Chondrocyte (in vitro differentiated cells): ENCODE measurements at regions not wholly inside any gene's neighbourhood (a gene's known extent, or its start where the extent isn't known, plus 50 kb on each side); places are given as distances from the start of the nearest gene placed in this dataset.

Source experiments
- DNase-seq: peaks from one replicate; pipeline ENCODE4 v3.0.0; 2021; ENCODE audit warnings: mixed read lengths, low spot score
- H3K27ac Mint-ChIP-seq: one replicate; pipeline ENCODE4 v1.8.0; 2021; ENCODE audit warnings: mild to moderate bottlenecking, moderate library complexity, mixed read lengths; ENCODE audit not compliant: unreplicated experiment
- H3K27me3 Mint-ChIP-seq: 2 replicates; pipeline ENCODE4 v1.8.0; 2021; ENCODE audit warnings: low read depth, mixed read lengths
- H3K36me3 Mint-ChIP-seq: 2 replicates; pipeline ENCODE4 v1.8.0; 2021; ENCODE audit warnings: low read depth, mixed read lengths
- H3K4me1 Mint-ChIP-seq: 2 replicates; pipeline ENCODE4 v1.8.0; 2021; ENCODE audit warnings: low read depth, mild to moderate bottlenecking, mixed read lengths
- H3K4me3 Mint-ChIP-seq: one replicate; pipeline ENCODE4 v1.8.0; 2021; ENCODE audit warnings: mild to moderate bottlenecking, moderate library complexity, mixed read lengths; ENCODE audit not compliant: unreplicated experiment
- H3K9me3 Mint-ChIP-seq: 2 replicates; pipeline ENCODE4 v1.8.0; 2021; ENCODE audit warnings: low read depth, mixed read lengths
- TF ChIP-seq, protein P1 (sequence below): fragments of 200-600 bp; sonication (generic); IDR thresholded peaks from 2 replicates; pipeline ENCODE4 v1.5.0; 2021; ENCODE audit warnings: antibody characterized with exemption, mild to moderate bottlenecking, moderate library complexity

DNA sequence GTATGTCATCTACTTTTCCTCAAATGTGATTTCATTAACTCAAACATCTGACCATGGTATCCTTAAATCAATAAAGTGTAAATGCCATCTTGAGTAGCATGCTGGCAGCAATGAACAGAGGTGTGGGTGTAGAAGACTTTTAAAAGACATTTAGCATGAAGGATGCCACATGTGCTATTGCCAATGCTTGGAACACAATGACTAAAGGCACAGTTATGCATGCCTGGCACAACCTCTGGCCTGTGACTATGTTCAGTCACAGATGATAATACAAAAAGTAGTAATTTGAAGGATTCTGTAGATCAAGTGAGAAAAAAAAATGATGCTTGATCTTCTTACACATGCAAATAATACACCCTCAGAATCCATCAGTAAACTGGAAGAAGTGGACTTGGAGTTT lies 938.9 kb upstream of the ADGRL4 start:
- Mint-ChIP-seq H3K9me3 (peaks cover 2% of the 10 kb centered on the region), H3K4me1 (no peaks in the 10 kb centered on the region), H3K27ac (no peak overlapping the region), H3K36me3 (no peaks in the 10 kb centered on the region), H3K27me3 (no peaks in the 10 kb centered on the region), H3K4me3 (no peak overlapping the region)
- TF ChIP-seq, protein P1, sequence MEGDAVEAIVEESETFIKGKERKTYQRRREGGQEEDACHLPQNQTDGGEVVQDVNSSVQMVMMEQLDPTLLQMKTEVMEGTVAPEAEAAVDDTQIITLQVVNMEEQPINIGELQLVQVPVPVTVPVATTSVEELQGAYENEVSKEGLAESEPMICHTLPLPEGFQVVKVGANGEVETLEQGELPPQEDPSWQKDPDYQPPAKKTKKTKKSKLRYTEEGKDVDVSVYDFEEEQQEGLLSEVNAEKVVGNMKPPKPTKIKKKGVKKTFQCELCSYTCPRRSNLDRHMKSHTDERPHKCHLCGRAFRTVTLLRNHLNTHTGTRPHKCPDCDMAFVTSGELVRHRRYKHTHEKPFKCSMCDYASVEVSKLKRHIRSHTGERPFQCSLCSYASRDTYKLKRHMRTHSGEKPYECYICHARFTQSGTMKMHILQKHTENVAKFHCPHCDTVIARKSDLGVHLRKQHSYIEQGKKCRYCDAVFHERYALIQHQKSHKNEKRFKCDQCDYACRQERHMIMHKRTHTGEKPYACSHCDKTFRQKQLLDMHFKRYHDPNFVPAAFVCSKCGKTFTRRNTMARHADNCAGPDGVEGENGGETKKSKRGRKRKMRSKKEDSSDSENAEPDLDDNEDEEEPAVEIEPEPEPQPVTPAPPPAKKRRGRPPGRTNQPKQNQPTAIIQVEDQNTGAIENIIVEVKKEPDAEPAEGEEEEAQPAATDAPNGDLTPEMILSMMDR = no peak
- DNase-seq = no peak

DNA sequence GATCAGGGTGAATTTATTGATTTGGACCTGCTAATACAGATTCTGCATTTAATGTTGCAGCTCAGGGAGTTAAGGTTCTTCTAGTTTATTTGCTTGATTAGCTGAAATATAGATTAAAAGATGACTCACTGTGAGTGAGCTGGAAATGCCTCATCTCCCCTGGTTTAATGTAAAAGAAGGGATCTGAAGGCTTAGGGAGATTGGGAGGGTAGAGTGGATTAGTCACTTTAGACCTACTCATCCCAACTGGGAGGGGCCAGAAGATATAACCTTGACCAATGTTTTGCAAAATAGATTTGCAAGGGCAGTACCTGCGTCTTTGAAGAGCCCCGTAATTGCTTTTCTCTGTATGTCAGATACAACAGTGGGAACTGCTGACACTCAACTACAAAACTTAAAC lies 922.8 kb upstream of the ADGRL4 start:
- Mint-ChIP-seq H3K4me3 (no peak overlapping the region), H3K27ac (no peak overlapping the region), H3K4me1 (no peaks in the 10 kb centered on the region), H3K27me3 (no peaks in the 10 kb centered on the region), H3K9me3 (peaks cover 6% of the 10 kb centered on the region), H3K36me3 (no peaks in the 10 kb centered on the region)
- TF ChIP-seq, protein P1 = no peak
- DNase-seq = no peak

DNA sequence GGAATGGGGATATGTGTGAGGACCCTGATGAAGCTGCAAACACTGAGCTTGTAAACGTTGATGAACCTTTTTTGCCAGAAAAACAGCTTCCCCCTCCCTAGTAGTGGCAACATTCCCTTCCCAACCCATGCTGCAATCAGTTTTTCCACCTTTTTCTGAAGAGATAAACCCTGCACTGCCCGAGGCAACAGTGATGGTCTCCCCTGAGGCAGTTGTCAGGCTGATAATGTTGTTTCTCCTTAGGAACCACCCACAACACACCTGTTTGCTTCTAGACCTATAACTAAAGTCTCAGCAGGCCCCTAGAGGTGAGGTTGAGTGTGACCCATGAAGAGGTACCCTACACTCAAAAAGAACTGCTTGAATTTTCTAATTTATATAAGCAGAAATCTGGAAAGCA lies 922.4 kb upstream of the ADGRL4 start:
- no peak for DNase-seq
- Mint-ChIP-seq H3K27ac (no peak overlapping the region), H3K4me1 (no peaks in the 10 kb centered on the region), H3K36me3 (no peaks in the 10 kb centered on the region), H3K27me3 (no peaks in the 10 kb centered on the region), H3K9me3 (peaks cover 7% of the 10 kb centered on the region), H3K4me3 (no peak overlapping the region)
- TF ChIP-seq, protein P1 = no peak

DNA sequence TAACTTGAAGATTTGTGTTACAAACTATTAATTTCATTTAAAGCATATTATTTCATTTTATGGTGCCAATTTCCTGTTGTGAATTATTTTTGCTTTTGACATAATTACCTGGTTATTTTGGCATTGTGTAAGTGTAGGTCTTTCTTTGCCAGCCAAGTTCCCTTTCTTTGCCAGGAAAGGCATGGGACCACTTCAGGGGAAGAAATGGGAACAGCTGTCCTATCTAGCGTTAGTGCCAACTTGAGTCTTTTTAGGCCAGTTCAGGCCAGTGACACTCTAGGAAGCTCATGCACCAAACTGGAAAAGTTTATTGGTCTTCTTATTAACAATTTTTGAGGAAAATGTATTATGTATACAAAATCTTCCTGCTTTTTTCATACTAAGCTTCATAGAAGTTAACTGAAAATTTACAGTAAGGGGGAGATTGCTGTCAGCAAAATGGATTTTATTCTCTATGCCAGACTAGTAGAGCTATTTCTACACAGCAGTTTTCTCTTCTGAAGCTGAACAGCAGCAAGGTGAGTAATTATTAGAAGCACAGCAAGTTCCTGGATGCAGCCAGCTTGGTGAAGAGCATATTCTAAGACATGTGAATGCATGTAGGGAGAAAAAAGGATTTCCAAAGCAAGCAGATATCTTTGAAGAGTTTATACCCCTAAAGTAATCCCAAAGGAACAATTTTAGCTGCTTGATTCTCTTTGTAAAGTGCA lies 914.6 kb upstream of the ADGRL4 start:
- H3K4me3 Mint-ChIP-seq = no peak overlapping the region
- TF ChIP-seq, protein P1 = no peak

DNA sequence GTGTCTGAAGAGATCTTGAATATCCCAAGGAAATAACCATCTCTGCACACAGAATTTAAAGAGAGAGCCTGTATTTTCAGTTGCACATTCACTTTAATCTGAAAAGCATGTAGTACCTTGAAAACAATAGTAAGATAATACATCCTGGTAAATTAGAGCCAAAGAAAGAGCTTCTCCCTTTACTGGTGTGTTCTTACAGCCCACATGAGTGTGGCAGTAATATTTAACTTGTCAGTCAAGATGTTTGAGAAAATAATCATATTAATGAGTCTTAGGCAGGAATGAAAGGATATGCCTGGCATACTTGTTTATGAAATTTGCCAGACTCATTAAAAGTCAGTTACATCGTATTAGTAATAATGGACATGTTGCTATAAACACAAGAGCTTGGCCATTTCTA lies 908.4 kb upstream of the ADGRL4 start:
- Mint-ChIP-seq H3K4me1 (no peaks in the 10 kb centered on the region), H3K27ac (no peak overlapping the region)
- DNase-seq = no peak

More for the DNA sequence above, 914.6 kb upstream of the ADGRL4 start:
- Mint-ChIP-seq H3K27ac (no peak overlapping the region), H3K9me3 (peaks cover 20% of the 10 kb centered on the region), H3K27me3 (no peaks in the 10 kb centered on the region), H3K36me3 (no peaks in the 10 kb centered on the region), H3K4me1 (no peaks in the 10 kb centered on the region)
- no peak for DNase-seq

More for the DNA sequence above, 908.4 kb upstream of the ADGRL4 start:
- no peak overlapping the region for H3K4me3 Mint-ChIP-seq
- no peaks in the 10 kb centered on the region for H3K36me3 Mint-ChIP-seq
- H3K9me3 Mint-ChIP-seq = peaks cover 11% of the 10 kb centered on the region
- TF ChIP-seq, protein P1 = no peak
- no peaks in the 10 kb centered on the region for H3K27me3 Mint-ChIP-seq
